GM19023 (cell line): ENCODE measurements at regions not wholly inside any gene's neighbourhood (a gene's known extent, or its start where the extent isn't known, plus 50 kb on each side); places are given as distances from the start of the nearest gene placed in this dataset.

Source experiments
- ATAC-seq: cut with Tn5 transposase; IDR thresholded peaks from one replicate; pipeline ENCODE4 v1.9.1; 2021; ENCODE audit warnings: mild to moderate bottlenecking, moderate library complexity; ENCODE audit not compliant: unreplicated experiment

DNA sequence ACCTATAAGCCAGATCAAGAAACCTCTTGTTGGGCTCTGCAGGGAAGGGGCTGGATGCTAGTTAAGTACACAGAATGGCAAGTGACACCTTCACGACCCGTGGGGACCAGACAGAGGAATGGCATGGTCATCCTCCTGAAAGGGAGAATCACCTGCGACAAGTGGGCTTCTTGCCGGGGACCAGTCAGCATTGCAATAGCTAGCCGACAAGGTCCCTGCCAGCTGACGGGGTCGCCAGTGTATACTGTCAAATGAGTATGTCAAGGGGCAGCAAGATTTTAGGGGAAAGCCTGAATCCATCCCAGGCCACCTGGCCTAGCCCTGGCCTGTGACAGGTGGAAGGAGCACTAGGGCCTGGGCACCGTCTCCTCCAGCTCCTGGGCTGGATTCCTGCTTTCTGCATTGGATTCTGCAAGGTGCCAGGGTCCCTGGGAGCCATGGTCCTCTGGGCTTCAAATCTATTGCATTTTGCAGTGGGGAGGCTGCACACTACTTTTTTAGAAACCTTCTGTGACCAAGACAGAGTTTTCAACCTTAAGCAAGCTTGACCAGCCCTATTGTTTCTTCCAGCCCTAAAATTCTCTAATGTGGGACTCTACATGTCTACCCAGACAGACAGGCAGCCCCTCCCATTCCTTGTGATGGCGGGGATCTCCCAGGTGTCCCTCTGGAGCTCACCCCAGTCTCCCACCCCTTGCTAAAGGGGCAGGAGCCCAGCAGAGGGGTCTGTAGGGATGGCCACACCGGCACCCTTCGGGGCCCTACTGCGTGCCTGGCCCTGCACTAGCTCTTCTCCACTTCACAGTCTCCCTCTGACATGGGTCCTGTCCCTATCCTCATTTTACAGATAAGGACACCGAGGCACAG lies 178.5 kb downstream of the GLI2 start:
- ATAC-seq = no peak

DNA sequence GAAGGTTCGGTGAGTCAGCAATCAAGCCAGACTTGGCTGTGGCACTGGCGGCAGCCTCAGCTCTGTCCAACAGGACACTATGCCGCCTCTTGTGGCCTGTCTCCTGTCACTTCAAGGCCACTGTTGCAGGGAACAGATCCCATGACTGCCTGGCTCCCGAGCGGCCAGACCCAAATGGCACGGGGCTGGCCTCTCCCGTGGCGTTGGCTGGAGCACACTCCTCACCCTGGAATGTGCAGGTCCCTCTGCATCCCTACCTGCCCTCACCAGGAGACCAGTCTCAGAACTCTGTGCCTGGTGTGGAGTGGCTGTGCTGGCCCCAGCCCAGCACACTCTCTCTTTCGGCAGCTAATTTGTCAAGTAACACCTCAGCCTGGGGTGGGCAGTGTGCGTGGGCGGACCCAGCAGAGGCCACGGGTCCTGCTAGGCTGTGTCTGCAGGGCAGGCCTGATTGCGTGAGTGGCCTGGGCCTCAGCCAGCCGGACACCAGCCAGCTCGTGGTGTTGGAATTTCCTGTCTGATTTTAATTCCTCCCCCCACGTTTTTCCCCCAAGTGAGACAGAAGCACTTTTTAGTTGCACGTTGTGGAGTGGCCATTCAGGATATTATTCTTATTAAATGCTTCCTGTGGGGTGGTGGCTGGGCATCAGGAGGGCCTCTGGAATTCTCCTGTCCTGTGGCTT lies 179.3 kb downstream of the GLI2 start:
- ATAC-seq = no peak

DNA sequence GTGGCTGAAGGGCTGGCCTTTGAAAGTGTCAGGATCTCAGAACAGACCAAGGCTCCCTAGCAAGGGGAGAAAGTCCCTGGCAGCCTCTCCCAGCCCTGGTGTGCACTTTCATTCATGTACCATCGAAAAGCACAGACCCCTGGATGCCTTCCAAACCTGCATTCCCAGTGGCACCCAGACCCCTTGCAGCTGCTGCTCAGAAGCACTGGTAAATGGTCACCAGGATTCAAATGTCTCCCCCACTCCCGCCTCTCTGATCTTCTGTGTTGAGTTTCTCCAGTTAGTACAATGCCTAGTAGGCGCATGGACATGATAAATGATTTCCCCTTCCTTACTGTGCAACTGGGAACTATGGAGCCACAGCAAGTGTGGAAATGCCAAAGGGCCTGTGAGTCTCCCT lies 180.0 kb downstream of the GLI2 start:
- no peak for ATAC-seq

DNA sequence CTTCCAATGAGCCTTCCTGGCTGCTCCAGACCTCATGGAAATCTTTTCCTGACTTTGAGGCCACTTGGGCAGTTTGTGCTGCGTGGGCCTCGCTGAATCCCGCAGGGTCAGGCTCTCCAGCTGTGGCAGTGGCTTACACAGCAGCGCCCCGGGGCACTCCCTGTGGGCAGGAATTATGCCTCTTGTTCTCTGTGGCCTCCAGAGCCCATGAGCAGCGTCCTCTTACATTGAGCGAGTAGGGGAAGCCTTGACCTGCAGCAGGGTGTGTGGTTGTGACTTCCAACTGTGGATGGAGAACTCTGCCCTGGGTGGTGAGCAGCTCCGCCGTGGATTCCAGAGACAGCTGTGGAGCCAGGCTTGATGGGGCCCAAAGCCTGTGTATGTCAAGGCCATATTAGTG lies 180.8 kb downstream of the GLI2 start:
- ATAC-seq = no peak

DNA sequence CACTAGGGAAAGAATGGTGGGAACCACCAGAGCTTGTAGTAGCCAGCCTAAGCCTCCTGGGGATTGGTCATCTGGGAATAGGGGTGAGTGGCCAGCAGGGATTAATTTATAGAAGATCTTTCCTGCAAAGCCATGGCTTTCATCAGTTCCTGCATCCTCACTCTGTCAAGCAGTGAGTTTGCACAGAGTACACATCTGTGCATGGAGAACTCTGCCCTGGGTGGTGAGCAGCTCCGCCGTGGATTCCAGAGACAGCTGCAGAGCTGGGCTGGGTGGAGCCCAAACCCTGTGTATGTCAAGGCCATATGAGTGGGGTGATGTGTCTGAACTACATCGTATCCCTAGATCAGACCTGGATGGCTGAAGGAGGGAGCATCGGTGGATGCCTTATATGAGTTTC lies 182.2 kb downstream of the GLI2 start:
- no peak for ATAC-seq

DNA sequence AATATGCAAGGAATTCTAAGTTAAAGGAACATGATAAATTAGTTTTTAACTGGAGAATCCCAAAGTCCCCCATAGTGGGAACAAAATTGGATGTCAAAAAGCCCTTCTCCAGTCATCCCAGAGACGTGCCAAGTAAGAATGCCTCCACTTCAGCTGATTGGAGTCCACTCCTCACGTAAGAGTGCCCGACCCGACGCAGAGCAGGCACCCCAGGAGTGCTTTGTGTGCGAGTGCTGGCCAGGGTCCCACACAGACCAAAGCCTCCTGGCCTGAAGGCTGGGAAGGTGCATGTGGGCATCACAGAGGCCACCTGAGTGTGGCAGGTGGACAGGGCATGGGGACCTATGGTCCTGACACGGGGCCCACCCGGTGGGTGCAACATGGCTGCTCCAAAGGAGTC lies 183.5 kb downstream of the GLI2 start:
- ATAC-seq = no peak

DNA sequence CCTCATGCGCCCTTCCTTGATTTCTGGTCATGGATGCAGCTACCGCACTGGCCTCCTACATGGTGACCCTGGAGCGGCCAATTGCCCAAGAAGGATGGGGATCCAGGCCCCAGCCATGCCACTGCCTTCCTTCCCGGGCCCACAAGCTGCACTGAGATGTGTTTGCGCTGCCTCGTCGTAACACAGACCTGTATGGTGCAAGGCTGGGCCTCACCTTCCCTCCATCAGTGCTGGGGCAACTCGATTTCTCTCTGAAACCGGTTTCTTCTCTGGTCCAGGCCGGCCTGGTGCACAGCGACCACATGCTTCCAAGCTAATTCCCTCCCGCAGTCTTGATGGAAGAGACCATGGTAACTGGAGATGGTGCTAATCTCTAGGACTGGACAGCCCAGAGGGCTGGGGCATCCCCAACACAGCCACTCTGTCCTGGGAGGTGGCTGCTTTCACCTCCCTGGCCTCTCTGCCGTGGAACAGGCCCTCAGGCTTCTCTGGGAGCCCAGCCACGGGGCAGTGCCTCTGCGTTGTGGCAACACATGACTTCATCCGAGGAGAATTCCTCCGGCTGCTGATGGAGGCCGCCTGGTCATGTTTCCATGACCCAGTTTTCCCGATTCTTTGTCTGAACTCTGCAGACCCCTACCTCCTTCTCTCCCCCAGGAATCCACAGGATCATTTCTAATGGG lies 184.2 kb downstream of the GLI2 start:
- ATAC-seq = no peak

DNA sequence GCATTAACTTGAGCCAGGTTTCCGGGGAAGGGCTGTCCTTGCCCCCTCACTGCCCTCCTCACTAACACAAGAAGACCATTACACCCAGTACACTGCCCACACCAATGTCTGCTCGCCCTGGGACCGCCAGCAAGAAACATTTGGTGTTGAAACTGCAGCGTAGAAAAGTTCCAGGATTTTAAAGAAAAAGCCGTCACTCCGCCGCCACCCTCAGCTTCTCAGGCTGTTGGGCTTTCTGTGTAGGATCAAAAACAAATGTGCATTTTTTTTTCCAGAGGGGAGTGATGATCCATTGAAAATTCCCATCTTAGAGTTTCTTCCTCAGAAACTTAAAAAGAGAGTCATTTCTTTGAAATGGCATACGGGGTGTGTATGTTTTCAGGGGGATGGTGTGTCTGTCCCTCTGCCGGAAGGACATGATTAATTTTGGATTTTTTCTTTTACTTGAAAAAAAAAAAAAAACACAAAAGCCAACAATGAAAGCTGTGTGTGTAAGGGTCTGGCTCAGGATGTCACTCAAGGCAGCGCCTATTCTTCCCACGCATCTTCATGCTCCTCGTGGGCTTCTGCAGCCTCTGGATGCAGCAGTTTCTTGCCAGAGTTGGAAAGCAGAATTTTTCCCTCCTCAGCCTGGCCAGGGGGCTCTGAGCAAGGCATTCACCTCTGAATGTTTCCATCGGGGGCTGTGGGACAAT lies 184.9 kb downstream of the GLI2 start:
- ATAC-seq = no peak

DNA sequence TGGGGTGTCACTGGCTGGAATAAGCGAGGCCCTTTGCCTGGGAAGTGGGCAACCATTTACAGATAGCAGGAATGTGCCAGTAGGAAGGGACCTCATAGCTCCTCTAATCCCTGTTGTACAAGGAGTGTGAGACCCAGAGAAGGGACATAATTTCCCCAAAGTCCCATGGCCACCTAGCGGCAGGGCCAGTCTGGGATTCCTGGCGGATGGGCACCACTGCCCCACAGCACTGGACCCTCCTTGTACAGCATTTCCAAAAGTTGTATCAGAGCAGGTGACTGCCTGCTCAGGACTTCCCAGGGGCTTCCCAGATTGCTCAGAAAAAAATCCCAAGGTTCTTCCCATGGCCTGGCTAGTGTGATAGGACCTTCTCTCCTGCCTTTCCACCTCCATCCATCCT lies 185.8 kb downstream of the GLI2 start:
- ATAC-seq = no peak

DNA sequence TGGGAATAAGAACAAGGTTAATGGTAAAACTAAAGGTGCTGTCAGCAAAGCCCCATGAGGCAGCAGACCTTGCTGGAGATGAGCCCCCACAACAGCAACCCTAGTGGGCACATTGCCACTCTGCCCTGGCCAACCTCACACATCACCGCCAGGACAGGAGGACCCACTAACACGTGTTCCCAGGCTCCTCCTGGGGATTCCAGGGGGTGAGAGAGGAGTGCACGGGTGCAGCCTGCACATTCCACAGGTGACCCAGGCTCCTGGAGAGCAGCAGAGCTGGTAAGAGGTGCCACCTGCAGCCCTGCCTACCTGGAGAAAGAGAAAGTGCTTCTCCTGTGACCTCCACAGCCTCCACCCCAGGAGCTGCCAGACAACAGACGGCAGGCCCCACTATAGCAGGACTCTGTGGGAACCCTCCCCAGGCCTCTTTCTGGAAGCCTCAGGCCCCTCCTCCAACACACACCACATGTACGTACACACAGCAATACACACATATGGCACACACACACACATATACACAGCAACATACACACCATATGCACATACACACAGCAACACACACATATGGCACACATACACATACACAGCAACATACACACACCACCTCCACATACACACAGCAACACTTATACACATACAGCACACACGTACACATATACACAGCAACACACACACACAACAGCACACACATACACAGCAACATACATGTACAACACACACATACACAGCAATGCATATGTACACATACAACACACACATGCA lies 187.1 kb downstream of the GLI2 start:
- ATAC-seq = no peak

DNA sequence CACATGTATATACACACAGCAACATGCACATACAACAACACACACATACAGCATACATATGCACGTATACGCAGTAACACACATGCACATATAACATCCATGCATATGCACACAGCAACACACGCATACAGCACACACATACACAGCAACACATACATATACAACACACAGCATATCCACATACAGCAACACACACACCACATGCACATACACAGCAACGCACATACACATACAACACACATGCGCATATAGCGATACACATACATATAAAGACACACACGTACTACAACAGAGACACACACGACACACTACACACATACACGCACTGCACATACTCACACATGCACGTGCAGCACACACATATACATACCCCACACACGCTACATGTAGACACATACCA lies 187.8 kb downstream of the GLI2 start:
- ATAC-seq = no peak

DNA sequence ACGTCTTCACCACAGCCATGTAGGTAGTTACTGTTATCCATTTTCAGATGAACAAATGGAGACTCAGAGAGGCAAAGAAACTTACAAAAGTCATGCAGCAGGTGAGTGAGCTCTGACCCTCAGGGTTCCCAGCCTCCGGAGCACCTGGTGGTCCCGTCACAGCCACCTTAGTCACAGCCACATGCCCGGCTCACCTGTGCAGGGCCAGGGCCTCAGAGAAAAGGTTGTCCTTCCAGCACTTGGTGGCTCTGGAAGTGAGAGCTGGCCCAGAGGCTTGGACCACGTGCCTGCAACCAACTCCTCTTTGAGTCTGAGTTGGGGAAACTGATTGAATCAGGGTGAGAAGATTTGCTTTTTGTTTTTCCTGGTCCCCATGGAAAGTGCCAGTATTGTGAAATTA lies 189.3 kb downstream of the GLI2 start:
- ATAC-seq = no peak

DNA sequence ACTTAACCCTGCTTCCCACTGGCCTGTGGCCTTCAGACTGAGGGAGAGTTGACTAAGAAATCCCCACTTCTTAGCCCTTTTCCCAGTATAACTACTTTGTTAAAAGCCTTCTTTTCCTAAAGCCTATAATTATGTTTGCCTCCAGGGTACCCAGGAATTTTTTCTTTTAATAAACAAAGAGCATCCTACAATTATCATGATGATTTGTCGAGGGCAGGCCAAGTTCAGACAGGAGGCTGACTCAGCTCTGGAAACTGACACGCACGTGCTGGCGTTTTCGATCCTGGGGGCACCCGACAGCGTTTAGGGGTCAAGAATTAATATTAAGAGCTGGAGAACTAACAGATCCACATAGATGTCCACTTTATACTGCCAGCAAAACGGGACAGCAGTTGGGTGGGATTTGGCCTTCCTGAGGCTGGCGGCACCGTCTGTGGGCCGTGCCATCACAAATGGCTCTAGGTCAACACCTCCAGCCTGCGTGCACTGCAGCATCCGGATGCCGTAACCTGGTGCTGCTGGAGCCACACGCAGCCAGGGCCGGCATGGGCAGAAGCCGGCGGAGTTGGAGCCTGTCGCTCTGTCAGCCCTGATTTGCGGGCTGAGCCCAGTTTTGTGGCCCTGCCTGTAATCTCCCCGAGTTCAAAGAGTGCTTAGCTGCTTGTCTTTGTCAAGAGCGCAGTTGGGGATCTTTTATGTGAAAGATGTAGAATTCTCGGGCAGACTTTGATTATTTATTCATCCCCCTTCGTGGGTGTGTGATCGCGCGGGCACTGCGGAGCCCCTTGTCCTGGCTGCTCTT lies 191.0 kb downstream of the GLI2 start:
- ATAC-seq = no peak

DNA sequence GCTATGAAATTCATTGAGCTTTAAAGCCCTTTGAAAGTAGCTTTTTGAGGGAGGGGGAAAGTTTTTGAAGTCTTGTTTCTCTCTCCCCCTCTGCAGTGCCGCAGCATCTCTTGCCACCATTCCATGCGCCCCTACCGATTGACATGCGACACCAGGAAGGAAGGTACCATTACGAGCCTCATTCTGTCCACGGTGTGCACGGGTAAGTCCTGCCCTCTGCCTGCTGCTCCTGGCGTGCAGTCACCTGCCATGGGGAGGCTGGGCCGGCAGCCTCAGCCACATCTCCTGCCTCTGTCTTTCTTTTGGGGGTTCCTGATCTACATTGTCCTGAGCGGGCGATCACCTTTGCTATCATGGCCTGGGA lies 191.6 kb downstream of the GLI2 start:
- ATAC-seq = no peak

DNA sequence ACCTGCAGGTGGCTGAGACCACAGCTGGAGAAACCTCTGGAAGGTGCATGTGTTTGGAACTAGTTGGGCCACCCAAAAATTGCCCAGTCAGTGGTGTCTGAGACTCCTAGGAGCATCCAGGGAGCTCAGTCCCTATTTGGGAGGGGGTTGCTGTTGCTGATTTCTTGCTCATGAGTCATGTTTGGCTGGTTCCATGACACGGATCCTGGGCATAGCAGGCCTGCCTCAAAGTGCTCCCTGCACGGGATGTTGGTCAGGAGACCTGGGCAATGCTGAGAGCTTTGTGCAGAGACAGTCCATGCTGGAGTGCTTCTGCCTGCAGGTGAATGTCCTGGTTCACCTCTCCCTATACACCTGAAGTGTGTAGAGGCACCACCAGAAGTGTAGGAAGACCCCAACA lies 194.2 kb downstream of the GLI2 start:
- no peak for ATAC-seq

DNA sequence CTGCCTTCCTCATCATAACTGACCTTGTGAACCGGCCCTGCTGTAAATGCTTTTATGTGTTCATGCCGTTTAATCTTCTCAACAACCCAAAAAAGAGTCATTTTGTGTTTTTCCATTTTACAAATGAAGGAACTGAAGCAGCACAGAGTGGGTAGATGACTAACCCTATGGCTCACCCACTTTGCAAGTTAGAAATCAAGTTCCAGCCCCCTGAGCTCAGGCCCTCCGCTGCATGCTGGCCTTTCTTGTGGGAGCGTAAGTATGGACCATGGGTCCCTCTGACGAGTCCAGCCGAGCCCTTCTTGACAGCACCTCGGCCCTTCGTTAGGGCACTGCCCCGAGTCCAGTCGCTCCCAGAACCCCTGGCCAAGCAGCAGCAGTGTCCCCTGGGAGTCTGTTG lies 194.6 kb downstream of the GLI2 start:
- ATAC-seq = no peak

DNA sequence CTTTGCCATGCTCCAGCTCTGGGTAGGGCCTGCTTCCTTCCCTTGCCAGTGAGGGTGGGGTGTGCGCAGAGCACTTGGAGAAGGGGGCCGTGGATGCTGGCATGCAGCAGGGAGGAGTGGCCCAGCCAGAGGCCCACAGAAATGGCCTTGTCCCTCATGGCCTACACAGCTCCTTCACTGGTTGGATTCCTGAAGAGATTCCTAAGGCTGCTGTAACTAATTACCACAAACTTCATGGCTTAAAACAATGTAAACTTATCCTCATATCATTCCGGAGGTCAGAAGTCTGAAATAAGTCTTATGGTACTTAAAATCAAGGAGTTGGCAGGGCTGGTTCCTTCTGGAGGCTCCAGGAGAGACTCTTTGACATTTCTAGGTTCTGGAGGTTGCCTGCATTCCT lies 195.2 kb downstream of the GLI2 start:
- ATAC-seq = no peak

DNA sequence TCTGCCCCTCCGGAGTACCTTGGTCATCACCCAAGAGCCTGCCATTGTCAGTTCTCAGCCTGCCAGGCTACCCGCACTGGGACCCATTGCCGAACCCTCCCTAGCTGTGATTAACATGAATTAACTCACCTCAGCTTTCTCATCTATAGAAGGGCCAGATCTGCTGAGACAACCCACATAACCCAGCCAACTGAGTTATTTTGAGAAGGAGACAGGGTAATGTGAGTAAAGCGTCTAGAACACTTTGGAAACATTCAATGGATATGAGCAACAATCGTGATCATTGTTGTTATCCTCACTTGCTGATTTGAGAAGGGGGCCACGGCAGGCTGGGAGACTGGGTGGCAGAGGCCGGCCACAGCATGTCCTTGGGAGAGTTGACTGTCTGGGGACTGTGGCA lies 196.8 kb downstream of the GLI2 start:
- no peak for ATAC-seq

DNA sequence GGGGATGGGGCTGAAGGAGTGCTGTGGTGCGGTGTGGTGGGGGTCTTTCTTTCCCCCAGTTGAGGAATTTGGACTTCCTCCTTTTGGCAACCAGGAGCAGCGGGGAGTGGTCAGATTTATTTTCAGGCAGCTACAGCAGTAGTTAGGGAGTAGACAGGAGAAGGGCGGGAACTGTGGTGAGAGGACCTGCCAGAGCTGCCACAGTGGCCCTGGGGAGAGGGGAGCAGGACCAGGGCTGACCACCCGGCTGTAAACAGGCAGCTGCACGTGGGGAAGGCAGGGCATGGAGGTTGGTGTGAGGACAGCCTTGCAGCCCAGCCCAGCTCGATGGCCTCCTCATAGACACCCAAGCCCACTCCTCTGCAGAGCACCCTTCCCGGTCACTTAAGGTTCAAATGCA lies 197.2 kb downstream of the GLI2 start:
- ATAC-seq = no peak
